Skeletal muscle tissue (tissue), 3 donors: ENCODE measurements at regions not wholly inside any gene's neighbourhood (a gene's known extent, or its start where the extent isn't known, plus 50 kb on each side); places are given as distances from the start of the nearest gene placed in this dataset.

Experiments
- H3K27ac ChIP-seq: one replicate; pipeline ENCODE4 v1.7.0; 2013; ENCODE audit warnings: mild to moderate bottlenecking, low read depth, low read length, inconsistent platforms
- H3K27me3 ChIP-seq, 3 donors: one replicate each; pipeline ENCODE4 v1.7.0; 2013; ENCODE audit warnings: low read length in 3 of 3; ENCODE audit not compliant: control insufficient read depth in 3 of 3, insufficient read depth in 3 of 3
- H3K36me3 ChIP-seq, 3 donors: one replicate each; pipeline ENCODE4 v1.7.0; 2013; ENCODE audit warnings: low read length in 3 of 3; ENCODE audit not compliant: control insufficient read depth in 3 of 3, insufficient read depth in 3 of 3
- H3K4me1 ChIP-seq, 3 donors: one replicate each; pipeline ENCODE4 v1.7.0; 2013; ENCODE audit warnings: low read length in 3 of 3, mild to moderate bottlenecking in 3 of 3; ENCODE audit not compliant: control insufficient read depth in 3 of 3, insufficient read depth in 3 of 3
- H3K4me3 ChIP-seq, 3 donors: one replicate each; pipeline ENCODE4 v1.7.0; 2013; ENCODE audit warnings: low read length in 3 of 3
- H3K9ac ChIP-seq, 3 donors: one replicate each; pipeline ENCODE4 v1.7.0; 2013; ENCODE audit warnings: low read length in 3 of 3, mild to moderate bottlenecking in 3 of 3, moderate library complexity in 2 of 3, low read depth in 1 of 3
- H3K9me3 ChIP-seq, 3 donors: one replicate each; pipeline ENCODE4 v1.7.0; 2013; ENCODE audit warnings: low read length in 3 of 3; ENCODE audit not compliant: control insufficient read depth in 3 of 3
- donor health status: Osteomylitis.

DNA sequence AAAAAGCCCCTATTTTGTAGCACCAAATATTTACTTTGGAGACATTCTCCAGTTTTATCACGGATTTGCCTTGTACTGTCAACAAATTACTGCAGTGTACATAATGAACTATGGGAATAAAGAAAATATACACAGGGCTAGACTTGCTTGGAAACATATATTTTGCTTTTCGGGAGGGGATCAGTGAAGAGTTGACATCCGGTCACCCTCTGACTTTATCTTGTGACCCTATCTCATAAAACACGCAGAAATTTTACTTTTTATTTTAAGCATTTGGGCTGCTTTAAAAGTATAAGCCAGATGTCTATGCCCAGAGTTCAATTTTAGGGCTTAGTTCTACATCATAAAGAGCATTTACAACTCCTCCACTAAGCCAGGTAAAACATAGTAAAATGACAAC lies 630.7 kb downstream of the TOX3 start:
- H3K4me3 ChIP-seq: no peak overlapping the region
- no peaks in the 10 kb centered on the region for H3K27me3 ChIP-seq
- H3K27ac ChIP-seq: no peak overlapping the region
- no peaks in the 10 kb centered on the region for H3K36me3 ChIP-seq
- no peak overlapping the region for H3K9ac ChIP-seq
- H3K9me3 ChIP-seq: no peaks in the 10 kb centered on the region
- no peaks in the 10 kb centered on the region for H3K4me1 ChIP-seq

DNA sequence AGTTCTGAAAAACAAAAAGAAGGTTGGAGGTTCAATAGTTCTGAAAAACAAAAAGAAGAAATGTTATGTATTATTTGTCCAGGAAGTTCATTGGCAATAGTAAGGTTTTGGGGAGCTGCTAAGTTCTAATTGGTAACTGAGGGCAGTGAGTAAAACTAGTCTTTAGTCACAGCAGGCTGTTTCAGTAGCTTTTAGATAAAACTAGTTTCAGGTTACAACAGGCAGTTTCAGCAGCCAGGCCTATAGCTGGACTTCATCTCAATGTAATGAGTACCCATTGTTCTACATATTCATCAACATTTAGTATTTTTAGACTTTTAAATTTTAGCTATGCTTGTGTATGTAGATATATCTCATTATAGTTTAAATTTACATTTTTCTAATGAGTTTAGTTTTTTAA lies 639.3 kb downstream of the TOX3 start:
- Histone ChIP-seq H3K27me3 (no peaks in the 10 kb centered on the region), H3K9ac (no peak overlapping the region), H3K27ac (no peak overlapping the region), H3K36me3 (no peaks in the 10 kb centered on the region), H3K9me3 (no peaks in the 10 kb centered on the region), H3K4me3 (no peak overlapping the region), H3K4me1 (no peaks in the 10 kb centered on the region)

DNA sequence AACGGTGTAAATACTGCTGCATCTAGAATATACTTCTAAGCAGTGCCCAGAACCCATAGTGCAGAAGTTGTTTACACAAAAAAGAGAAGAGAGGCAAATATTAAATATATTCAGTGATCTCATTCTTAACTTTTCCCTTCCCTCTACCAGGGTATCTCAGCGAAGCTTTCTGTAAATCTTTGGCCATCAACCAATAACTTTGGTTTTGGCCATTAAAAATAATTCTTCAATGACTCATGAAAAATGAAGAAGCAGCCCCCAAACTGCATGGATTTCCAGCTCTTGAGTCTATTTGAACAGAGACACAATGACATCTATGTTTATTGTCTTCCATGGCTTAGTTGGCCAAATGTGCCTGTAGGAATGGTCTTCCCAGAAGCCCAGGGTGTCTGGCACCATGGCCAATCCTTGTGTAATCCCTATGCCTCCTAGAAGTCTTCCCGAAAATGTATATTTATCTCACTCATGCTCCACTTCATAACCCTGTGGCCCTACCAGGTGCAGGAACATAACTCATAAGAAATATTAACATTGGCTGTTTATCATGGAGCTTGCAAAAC lies 646.6 kb downstream of the TOX3 start:
- H3K27ac ChIP-seq: no peak overlapping the region
- no peak overlapping the region for H3K9ac ChIP-seq
- H3K4me3 ChIP-seq: no peak overlapping the region

DNA sequence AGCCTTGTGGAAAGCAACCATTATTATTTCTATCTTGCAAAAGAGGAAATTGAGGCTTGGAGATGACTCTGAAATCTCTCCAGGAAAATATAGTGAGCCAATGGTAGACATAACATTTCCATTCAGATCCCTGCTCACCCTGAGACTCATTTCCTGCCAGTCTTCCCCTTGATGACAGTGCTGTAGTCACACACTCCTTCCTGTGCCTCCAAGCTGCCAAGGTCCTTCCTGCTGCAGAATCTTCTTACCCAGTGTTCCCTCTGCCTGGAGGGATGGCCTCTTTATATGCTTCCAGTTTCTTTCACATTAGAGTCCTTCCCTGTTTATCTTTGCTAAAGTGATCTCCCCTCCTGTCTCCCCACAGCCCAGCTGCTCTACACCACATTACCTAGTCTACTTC lies 648.1 kb downstream of the TOX3 start:
- Histone ChIP-seq H3K4me1 (no peaks in the 10 kb centered on the region), H3K9ac (no peak overlapping the region), H3K4me3 (no peak overlapping the region), H3K9me3 (peaks cover 0 to 1% (median 0%) of the 10 kb centered on the region in 3 donors), H3K36me3 (no peaks in the 10 kb centered on the region), H3K27me3 (no peaks in the 10 kb centered on the region), H3K27ac (no peak overlapping the region)

More for the DNA sequence above, 646.6 kb downstream of the TOX3 start:
- Histone ChIP-seq H3K36me3 (no peaks in the 10 kb centered on the region), H3K27me3 (no peaks in the 10 kb centered on the region), H3K4me1 (no peaks in the 10 kb centered on the region), H3K9me3 (peaks cover 0 to 1% (median 0%) of the 10 kb centered on the region in 3 donors)

DNA sequence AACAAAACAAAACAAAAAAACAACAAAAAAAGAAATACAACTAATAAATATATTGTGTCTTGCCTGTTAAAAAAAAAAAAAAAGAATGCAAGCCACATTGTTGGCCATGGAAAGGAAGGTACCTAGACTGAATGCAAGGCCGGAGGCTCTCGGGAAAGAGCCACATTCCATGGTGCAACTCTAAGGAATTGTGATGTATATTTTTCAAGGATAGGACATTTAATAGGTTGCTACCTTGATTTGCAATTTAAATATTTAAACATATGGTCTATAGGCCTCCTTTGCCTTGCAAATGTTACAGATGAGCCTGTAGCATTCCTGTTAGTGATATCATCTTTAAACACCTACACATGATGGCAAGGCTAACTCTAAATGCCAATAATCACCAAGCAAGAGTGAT lies 650.9 kb downstream of the TOX3 start:
- no peak overlapping the region for H3K27ac ChIP-seq
- H3K36me3 ChIP-seq: no peaks in the 10 kb centered on the region
- H3K4me3 ChIP-seq: no peak overlapping the region
- H3K4me1 ChIP-seq: no peaks in the 10 kb centered on the region
- no peak overlapping the region for H3K9ac ChIP-seq
- H3K27me3 ChIP-seq: no peaks in the 10 kb centered on the region
- H3K9me3 ChIP-seq: no peaks in the 10 kb centered on the region

DNA sequence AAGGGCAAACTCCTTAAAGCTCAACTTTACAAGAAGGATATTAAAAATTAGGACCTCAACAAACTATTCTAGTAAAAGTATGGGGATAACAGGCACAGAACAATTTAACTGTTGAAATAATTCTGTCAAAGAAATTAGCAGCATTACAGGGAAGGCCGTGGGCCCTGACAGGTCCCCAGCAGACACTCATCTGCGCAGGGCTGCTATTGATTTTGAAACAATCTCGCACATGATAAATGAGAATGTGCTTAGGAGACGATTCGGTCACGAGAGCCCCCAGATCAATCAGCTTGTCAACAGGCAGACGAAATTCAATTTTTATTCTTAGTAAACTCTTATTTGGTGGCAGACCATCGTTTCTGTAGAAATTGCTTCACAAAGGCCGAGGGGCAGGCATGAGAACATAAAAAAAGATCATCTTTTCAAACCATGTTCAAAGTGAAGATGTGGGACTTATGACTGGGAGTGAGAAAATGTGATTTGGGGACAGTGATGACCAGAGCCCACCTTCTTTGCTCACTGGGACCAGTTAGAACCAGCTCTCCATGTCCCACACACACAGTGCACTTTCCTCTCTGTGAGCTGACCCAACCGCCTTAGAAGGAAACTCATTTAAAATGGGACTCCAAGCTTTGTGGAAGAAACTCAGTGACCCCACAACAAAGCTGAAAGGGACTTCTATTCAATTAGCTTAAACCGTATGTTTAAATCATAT lies 654.5 kb downstream of the TOX3 start:
- no peaks in the 10 kb centered on the region for H3K36me3 ChIP-seq
- H3K4me1 ChIP-seq: no peaks in the 10 kb centered on the region
- H3K4me3 ChIP-seq: no peak overlapping the region

DNA sequence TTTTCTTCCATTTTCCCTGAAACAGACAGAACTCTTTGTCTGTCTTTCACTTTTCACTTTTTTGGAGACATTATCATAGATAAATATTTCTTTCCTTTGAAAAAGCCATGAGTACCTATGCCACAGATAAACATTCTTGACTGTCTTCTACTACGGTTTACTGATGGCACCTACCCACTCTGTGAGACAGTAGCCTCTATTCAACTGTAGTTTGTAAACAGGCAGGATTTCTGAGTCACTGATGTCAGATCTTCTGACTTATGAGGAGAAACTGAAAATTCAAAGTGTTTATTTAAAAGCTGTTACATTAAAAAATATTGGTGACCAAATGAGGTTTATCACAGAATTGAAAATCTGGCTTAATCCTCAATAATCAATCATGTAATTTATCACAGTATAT lies 658.4 kb downstream of the TOX3 start:
- H3K27me3 ChIP-seq: no peaks in the 10 kb centered on the region
- no peaks in the 10 kb centered on the region for H3K36me3 ChIP-seq
- no peak overlapping the region for H3K4me3 ChIP-seq
- no peaks in the 10 kb centered on the region for H3K9me3 ChIP-seq
- no peaks in the 10 kb centered on the region for H3K4me1 ChIP-seq
- H3K27ac ChIP-seq: no peak overlapping the region
- H3K9ac ChIP-seq: no peak overlapping the region

More for the DNA sequence above, 654.5 kb downstream of the TOX3 start:
- H3K9ac ChIP-seq: no peak overlapping the region
- no peaks in the 10 kb centered on the region for H3K27me3 ChIP-seq
- H3K27ac ChIP-seq: no peak overlapping the region
- H3K9me3 ChIP-seq: no peaks in the 10 kb centered on the region

DNA sequence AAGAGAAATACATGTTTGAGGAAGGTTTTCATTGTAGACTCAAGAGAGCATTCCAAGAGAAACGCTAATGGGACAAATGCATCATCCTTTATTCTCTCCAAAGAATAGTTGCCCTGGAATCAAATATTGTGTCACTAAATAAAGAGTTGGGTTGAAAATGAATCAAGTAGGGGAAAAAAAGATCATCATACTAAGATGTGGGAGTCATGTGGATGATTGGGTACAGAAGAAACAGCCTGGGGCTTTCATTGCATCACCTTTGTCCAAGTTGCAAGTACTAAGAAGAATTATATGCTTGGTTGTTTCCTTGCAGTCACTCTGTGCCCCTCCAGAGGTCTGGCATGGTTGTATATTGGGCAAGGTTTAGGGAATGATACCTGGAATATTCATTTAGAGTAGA lies 658.9 kb downstream of the TOX3 start:
- H3K36me3 ChIP-seq: no peaks in the 10 kb centered on the region

DNA sequence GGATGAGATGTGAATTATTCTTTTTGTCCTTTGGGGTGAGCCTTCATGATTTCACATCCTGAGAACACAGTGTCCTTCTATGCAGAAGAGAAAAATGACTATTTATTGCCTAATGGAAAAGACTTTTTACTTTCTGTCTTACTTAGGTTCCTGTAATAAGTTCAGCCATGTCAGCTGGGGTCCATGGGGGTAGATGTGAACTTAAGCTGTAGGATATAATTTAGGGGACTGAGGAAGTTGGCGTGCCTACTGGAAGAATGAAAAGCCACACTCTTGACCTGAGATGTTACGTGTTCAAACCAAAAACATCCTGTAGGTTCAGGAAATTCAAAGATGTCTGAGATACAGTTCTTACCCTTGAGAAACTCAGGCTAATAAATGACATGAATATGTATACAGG lies 660.5 kb downstream of the TOX3 start:
- H3K4me1 ChIP-seq: no peaks in the 10 kb centered on the region
- no peaks in the 10 kb centered on the region for H3K9me3 ChIP-seq
- H3K36me3 ChIP-seq: no peaks in the 10 kb centered on the region
- H3K4me3 ChIP-seq: no peak overlapping the region
- H3K9ac ChIP-seq: no peak overlapping the region
- H3K27me3 ChIP-seq: no peaks in the 10 kb centered on the region
- no peak overlapping the region for H3K27ac ChIP-seq

More for the DNA sequence above, 658.9 kb downstream of the TOX3 start:
- no peaks in the 10 kb centered on the region for H3K4me1 ChIP-seq
- H3K9me3 ChIP-seq: no peaks in the 10 kb centered on the region
- no peaks in the 10 kb centered on the region for H3K27me3 ChIP-seq
- no peak overlapping the region for H3K4me3 ChIP-seq
- no peak overlapping the region for H3K27ac ChIP-seq
- H3K9ac ChIP-seq: no peak overlapping the region

DNA sequence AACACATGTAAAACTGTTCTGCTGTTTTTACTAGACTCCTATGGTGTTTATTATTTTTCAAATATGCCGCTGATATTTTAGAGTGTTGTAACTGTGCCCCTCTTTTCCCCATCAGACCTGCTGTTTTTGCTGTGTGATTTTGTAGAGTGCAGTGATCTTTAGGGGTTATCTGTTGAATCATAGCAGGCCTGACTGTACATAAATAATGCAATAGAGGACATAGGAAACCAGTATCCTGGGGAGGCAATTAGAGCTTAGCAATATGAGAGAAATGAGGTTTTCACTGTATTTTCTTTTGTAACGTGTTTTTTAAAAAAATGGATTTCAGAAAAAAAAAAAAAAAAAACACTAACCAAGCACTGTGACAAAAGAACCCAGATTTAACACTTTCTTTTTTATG lies 662.2 kb downstream of the TOX3 start:
- H3K4me3 ChIP-seq: no peak overlapping the region
- H3K9me3 ChIP-seq: no peaks in the 10 kb centered on the region
- no peaks in the 10 kb centered on the region for H3K4me1 ChIP-seq
- H3K36me3 ChIP-seq: no peaks in the 10 kb centered on the region
- no peak overlapping the region for H3K27ac ChIP-seq
- no peak overlapping the region for H3K9ac ChIP-seq
- no peaks in the 10 kb centered on the region for H3K27me3 ChIP-seq
